Adrenal gland (tissue), 9 donors: ENCODE measurements at regions not wholly inside any gene's neighbourhood (a gene's known extent, or its start where the extent isn't known, plus 50 kb on each side); places are given as distances from the start of the nearest gene placed in this dataset.

Experiments used
- DNase-seq, 7 donors: peaks; one replicate each; pipeline ENCODE4 v3.0.0-alpha.2; 2019 to 2020
- H3K27ac ChIP-seq, 5 donors: fragments of 200-600 bp; sonication (generic) in 4 of 5; 1 replicate in 3 of 5; 2 replicates in 2 of 5; pipeline versions ENCODE4 v1.5.1 to v1.8.0; 2016 to 2020; ENCODE audit warnings: mild to moderate bottlenecking in 1 of 5
- H3K27me3 ChIP-seq: fragments of 200-600 bp; 2 replicates; pipeline ENCODE4 v1.8.0; 2021
- H3K36me3 ChIP-seq, 2 donors: fragments of 200-600 bp; replicated peaks in 1 of 2; 1 replicate in 1 of 2; 2 replicates in 1 of 2; pipeline versions ENCODE4 v1.5.1 to v1.8.0; 2018 to 2022
- H3K4me1 ChIP-seq, 2 donors: fragments of 200-600 bp; replicated peaks in 1 of 2; 1 replicate in 1 of 2; 2 replicates in 1 of 2; pipeline versions ENCODE4 v1.5.1 to v1.8.0; 2018 to 2021
- H3K4me3 ChIP-seq, 4 donors: fragments of 200-600 bp; sonication (generic) in 3 of 4; one replicate each; pipeline ENCODE4 v1.5.1; 2016 to 2018
- H3K9me3 ChIP-seq, 3 donors: fragments of 200-600 bp; sonication (generic) in 1 of 3; replicated peaks in 1 of 3; 1 replicate in 2 of 3; 2 replicates in 1 of 3; pipeline versions ENCODE4 v1.5.1 to v1.8.0; 2016 to 2021
- CTCF ChIP-seq, 6 experiments: fragments of 450-650 bp in 4 of 6; fragments of 200-600 bp in 2 of 6; sonication (generic) in 1 of 6; IDR thresholded peaks; 1 replicate in 5 of 6; 2 replicates in 1 of 6; pipeline versions ENCODE4 v1.5.1 to v1.8.0; 2016 to 2021; ENCODE audit warnings: antibody characterized with exemption in 6 of 6, mild to moderate bottlenecking in 2 of 6, moderate library complexity in 1 of 6
- POLR2A ChIP-seq, 2 donors: fragments of 450-650 bp; IDR thresholded peaks; one replicate each; pipeline ENCODE4 v1.6.1; 2017; ENCODE audit warnings: antibody characterized with exemption in 2 of 2, mild to moderate bottlenecking in 2 of 2, moderate library complexity in 1 of 2
- WGBS, 4 donors: extraction: QIAGEN DNeasy Blood & Tissue Kit in 2 of 4; methylation state at CpG; one replicate each; pipeline versions ENCODE4 v1.1.5 to v1.1.7; 2013 to 2017; 5-methylcytosine and 5-hydroxymethylcytosine counted together
- intact Hi-C, 2 donors: fragments of 100-400 bp; cut with DNase I; formaldehyde crosslinking; loops; one replicate each; pipeline versions ENCODE4 v1.14.1 to v1.15.0; 2022 to 2023
- donor health status: healthy with polysubstance abuse.
- donor health status: Bipolar disorder and iron deficiency.
- donor health status: DM: yes; HTN: yes; CAD: no.
- donor health status: DM: no; HTN: no; CAD: no.
- donor health status: DM: no; HTN: no; CAD: no.

GRCh38 chr18:54100920-54101470 lies 123.5 kb downstream of the MBD2 start:
- TF ChIP-seq POLR2A (IDR thresholded peaks at IDR 0.05), result no peak
- TF ChIP-seq CTCF (IDR thresholded peaks at IDR 0.05), result no peak
- Histone ChIP-seq H3K27me3 (no peaks in the 10 kb centered on the region), H3K4me1 (no peaks in the 10 kb centered on the region), H3K4me3 (no peak overlapping the region), H3K9me3 (no peaks in the 10 kb centered on the region), H3K36me3 (no peaks in the 10 kb centered on the region), H3K27ac (no peak overlapping the region)
- 59 to 87% (median 79%) methylated on average over 4 of the region's 4 CpGs for WGBS, 4 donors
- intact Hi-C loops, result no loop called here
- DNase-seq, result no peak

GRCh38 chr18:54100466-54100865 lies 124.0 kb downstream of the MBD2 start:
- Histone ChIP-seq H3K36me3 (no peaks in the 10 kb centered on the region), H3K4me1 (no peaks in the 10 kb centered on the region), H3K9me3 (no peaks in the 10 kb centered on the region), H3K27me3 (no peaks in the 10 kb centered on the region), H3K4me3 (no peak overlapping the region), H3K27ac (no peak overlapping the region)
- TF ChIP-seq CTCF (IDR thresholded peaks at IDR 0.05), result no peak
- DNase-seq, result no peak
- 80 to 91% (median 84%) methylated on average over 2 of the region's 2 CpGs for WGBS, 4 donors
- intact Hi-C loops, result no loop called here

- 71 to 96% (median 95%) methylated on average over 4 of the region's 4 CpGs for WGBS, 4 donors
- TF ChIP-seq CTCF (IDR thresholded peaks at IDR 0.05), result no peak
- TF ChIP-seq POLR2A (IDR thresholded peaks at IDR 0.05), result no peak
Observed at GRCh38 chr18:54094474-54094873, 130.0 kb downstream of the MBD2 start.

GRCh38 chr18:54090856-54091255 lies 133.6 kb downstream of the MBD2 start:
- Histone ChIP-seq H3K4me1 (no peaks in the 10 kb centered on the region), H3K27ac (no peak overlapping the region), H3K4me3 (no peak overlapping the region), H3K27me3 (no peaks in the 10 kb centered on the region), H3K9me3 (no peaks in the 10 kb centered on the region), H3K36me3 (no peaks in the 10 kb centered on the region)
- DNase-seq, result no peak
- WGBS, 4 donors, result 51 to 80% (median 67%) methylated on average over 2 of the region's 2 CpGs
- TF ChIP-seq CTCF (IDR thresholded peaks at IDR 0.05) (no peak), POLR2A (IDR thresholded peaks at IDR 0.05) (no peak)
- intact Hi-C loops, result no loop called here

More at GRCh38 chr18:54094474-54094873, 130.0 kb downstream of the MBD2 start:
- no peaks in the 10 kb centered on the region for H3K9me3 ChIP-seq
- no peak overlapping the region for H3K27ac ChIP-seq
- no peaks in the 10 kb centered on the region for H3K27me3 ChIP-seq
- no peaks in the 10 kb centered on the region for H3K36me3 ChIP-seq
- H3K4me1 ChIP-seq, result no peaks in the 10 kb centered on the region
- intact Hi-C loops, result no loop called here
- no peak for DNase-seq
- H3K4me3 ChIP-seq, result no peak overlapping the region
